Adrenal gland (tissue), 9 donors: ENCODE measurements at regions not wholly inside any gene's neighbourhood (a gene's known extent, or its start where the extent isn't known, plus 50 kb on each side); places are given as distances from the start of the nearest gene placed in this dataset.

Experiments used
- DNase-seq, 7 donors: peaks; one replicate each; pipeline ENCODE4 v3.0.0-alpha.2; 2019 to 2020
- H3K27ac ChIP-seq, 5 donors: fragments of 200-600 bp; sonication (generic) in 4 of 5; 1 replicate in 3 of 5; 2 replicates in 2 of 5; pipeline versions ENCODE4 v1.5.1 to v1.8.0; 2016 to 2020; ENCODE audit warnings: mild to moderate bottlenecking in 1 of 5
- H3K27me3 ChIP-seq: fragments of 200-600 bp; 2 replicates; pipeline ENCODE4 v1.8.0; 2021
- H3K36me3 ChIP-seq, 2 donors: fragments of 200-600 bp; replicated peaks in 1 of 2; 1 replicate in 1 of 2; 2 replicates in 1 of 2; pipeline versions ENCODE4 v1.5.1 to v1.8.0; 2018 to 2022
- H3K4me1 ChIP-seq, 2 donors: fragments of 200-600 bp; replicated peaks in 1 of 2; 1 replicate in 1 of 2; 2 replicates in 1 of 2; pipeline versions ENCODE4 v1.5.1 to v1.8.0; 2018 to 2021
- H3K4me3 ChIP-seq, 4 donors: fragments of 200-600 bp; sonication (generic) in 3 of 4; one replicate each; pipeline ENCODE4 v1.5.1; 2016 to 2018
- H3K9me3 ChIP-seq, 3 donors: fragments of 200-600 bp; sonication (generic) in 1 of 3; replicated peaks in 1 of 3; 1 replicate in 2 of 3; 2 replicates in 1 of 3; pipeline versions ENCODE4 v1.5.1 to v1.8.0; 2016 to 2021
- CTCF ChIP-seq, 6 experiments: fragments of 450-650 bp in 4 of 6; fragments of 200-600 bp in 2 of 6; sonication (generic) in 1 of 6; IDR thresholded peaks; 1 replicate in 5 of 6; 2 replicates in 1 of 6; pipeline versions ENCODE4 v1.5.1 to v1.8.0; 2016 to 2021; ENCODE audit warnings: antibody characterized with exemption in 6 of 6, mild to moderate bottlenecking in 2 of 6, moderate library complexity in 1 of 6
- POLR2A ChIP-seq, 2 donors: fragments of 450-650 bp; IDR thresholded peaks; one replicate each; pipeline ENCODE4 v1.6.1; 2017; ENCODE audit warnings: antibody characterized with exemption in 2 of 2, mild to moderate bottlenecking in 2 of 2, moderate library complexity in 1 of 2
- WGBS, 4 donors: extraction: QIAGEN DNeasy Blood & Tissue Kit in 2 of 4; methylation state at CpG; one replicate each; pipeline versions ENCODE4 v1.1.5 to v1.1.7; 2013 to 2017; 5-methylcytosine and 5-hydroxymethylcytosine counted together
- intact Hi-C, 2 donors: fragments of 100-400 bp; cut with DNase I; formaldehyde crosslinking; loops; one replicate each; pipeline versions ENCODE4 v1.14.1 to v1.15.0; 2022 to 2023
- donor health status: healthy with polysubstance abuse.
- donor health status: Bipolar disorder and iron deficiency.
- donor health status: DM: yes; HTN: yes; CAD: no.
- donor health status: DM: no; HTN: no; CAD: no.
- donor health status: DM: no; HTN: no; CAD: no.

- H3K9me3 ChIP-seq, result no peaks in the 10 kb centered on the region
- TF ChIP-seq POLR2A (IDR thresholded peaks at IDR 0.05) (no peak), CTCF (IDR thresholded peaks at IDR 0.05) (no peak)
- H3K27me3 ChIP-seq, result no peaks in the 10 kb centered on the region
- H3K36me3 ChIP-seq, result no peaks in the 10 kb centered on the region
- DNase-seq, result no peak
- H3K4me3 ChIP-seq, result no peak overlapping the region
- WGBS, 4 donors, result 45 to 65% (median 57%) methylated on average over 1 of the region's 1 CpG
- no peaks in the 10 kb centered on the region for H3K4me1 ChIP-seq
- intact Hi-C loops, result no loop called here
- no peak overlapping the region for H3K27ac ChIP-seq
Measured at GRCh38 chr5:67686746-67687145, 490.1 kb upstream of the CD180 start.

GRCh38 chr5:67681703-67682102 is 485.1 kb upstream of the CD180 start:
- no peaks in the 10 kb centered on the region for H3K9me3 ChIP-seq
- 85 to 91% (median 89%) methylated on average over 2 of the region's 2 CpGs for WGBS, 4 donors
- DNase-seq, result no peak
- no peaks in the 10 kb centered on the region for H3K4me1 ChIP-seq
- H3K36me3 ChIP-seq, result no peaks in the 10 kb centered on the region
- TF ChIP-seq POLR2A (IDR thresholded peaks at IDR 0.05) (no peak), CTCF (IDR thresholded peaks at IDR 0.05) (no peak)
- H3K27me3 ChIP-seq, result no peaks in the 10 kb centered on the region
- no peak overlapping the region for H3K4me3 ChIP-seq
- no peak overlapping the region for H3K27ac ChIP-seq
- intact Hi-C loops, result no loop called here

- H3K27ac ChIP-seq, result no peak overlapping the region
- no peak for DNase-seq
- intact Hi-C loops, result no loop called here
- no peaks in the 10 kb centered on the region for H3K36me3 ChIP-seq
- no peak overlapping the region for H3K4me3 ChIP-seq
- no peaks in the 10 kb centered on the region for H3K27me3 ChIP-seq
- no peaks in the 10 kb centered on the region for H3K4me1 ChIP-seq
- no peaks in the 10 kb centered on the region for H3K9me3 ChIP-seq
- TF ChIP-seq POLR2A (IDR thresholded peaks at IDR 0.05) (no peak), CTCF (IDR thresholded peaks at IDR 0.05) (no peak)
Measured at GRCh38 chr5:67680099-67680498, 483.5 kb upstream of the CD180 start.

- no peaks in the 10 kb centered on the region for H3K9me3 ChIP-seq
- intact Hi-C loops, result no loop called here
- H3K27ac ChIP-seq, result no peak overlapping the region
- no peak for TF ChIP-seq POLR2A (IDR thresholded peaks at IDR 0.05)
- no peak for TF ChIP-seq CTCF (IDR thresholded peaks at IDR 0.05)
- H3K36me3 ChIP-seq, result no peaks in the 10 kb centered on the region
- no peaks in the 10 kb centered on the region for H3K4me1 ChIP-seq
- 76 to 94% (median 88%) methylated on average over 7 of the region's 7 CpGs for WGBS, 4 donors
- H3K27me3 ChIP-seq, result no peaks in the 10 kb centered on the region
- no peak for DNase-seq
- H3K4me3 ChIP-seq, result no peak overlapping the region
Measured at GRCh38 chr5:67679184-67679841, 482.7 kb upstream of the CD180 start.
